ENCODE measurements at regions not wholly inside any gene's neighbourhood (a gene's known extent, or its start where the extent isn't known, plus 50 kb on each side); places are given as distances from the start of the nearest gene placed in this dataset.

- TF ChIP-seq CTCF (IDR thresholded peaks at IDR 0.05) (no peak), POLR2A (IDR thresholded peaks at IDR 0.05) (no peak), EP300 (IDR thresholded peaks at IDR 0.05) (no peak)
These were observed 141.2 kb downstream of the CXXC4 start for GRCh38 chr4:104353481-104353880.

Data from stomach (tissue), 4 donors.